Caco-2 (cell line): ENCODE measurements at regions not wholly inside any gene's neighbourhood (a gene's known extent, or its start where the extent isn't known, plus 50 kb on each side); places are given as distances from the start of the nearest gene placed in this dataset.

Source experiments
- BruUV-seq: library from RNA; stranded (reverse); fragments of 400-500 nt; replicated peaks from 2 replicates; lab custom pipeline; 2021; lab: Mats Ljungman, UMichigan
- CTCF ChIA-PET: fragments of 300-600 bp; sonication (Branson Sonifier 250); formaldehyde crosslinking; loops from one replicate; lab custom pipeline; 2022; ENCODE audit warnings: antibody characterized with exemption; lab: Charles Lee
- POLR2A ChIA-PET: fragments of 300-600 bp; sonication (Branson Sonifier 250); formaldehyde crosslinking; loops from one replicate; lab custom pipeline; 2022; ENCODE audit warnings: antibody characterized with exemption; lab: Charles Lee
- DNase-seq, 2 experiments: peaks; one replicate each; pipeline versions ENCODE4 v3.0.0 to v3.0.0-alpha.2; 2020 to 2022
- H3K27me3 ChIP-seq: replicated peaks from 2 replicates; pipeline ENCODE4 v1.6.0; 2011; ENCODE audit warnings: low read length; ENCODE audit not compliant: control insufficient read depth, insufficient read depth
- H3K36me3 ChIP-seq: 2 replicates; pipeline ENCODE4 v1.5.1; 2011; ENCODE audit warnings: low read length; ENCODE audit not compliant: control insufficient read depth, insufficient read depth
- H3K4me1 ChIP-seq: fragments of 250-450 bp; sonication (Bioruptor Pico); 2 replicates; pipeline ENCODE4 v1.5.1; 2020; ENCODE audit warnings: mild to moderate bottlenecking
- H3K4me3 ChIP-seq: 2 replicates; pipeline ENCODE4 v1.5.1; 2011; ENCODE audit warnings: low read depth, mild to moderate bottlenecking, control low read depth, low read length
- H3K9me3 ChIP-seq: fragments of 250-450 bp; sonication (Bioruptor Pico); 2 replicates; pipeline ENCODE4 v1.5.1; 2020; ENCODE audit warnings: mild to moderate bottlenecking, moderate library complexity
- H3K27ac Mint-ChIP-seq: one replicate; pipeline ENCODE4 v1.8.0; 2022; ENCODE audit warnings: mixed read lengths; ENCODE audit not compliant: unreplicated experiment
- H3K27me3 Mint-ChIP-seq: one replicate; pipeline ENCODE4 v1.8.0; 2022; ENCODE audit warnings: mixed read lengths; ENCODE audit not compliant: insufficient read depth, unreplicated experiment
- H3K36me3 Mint-ChIP-seq: one replicate; pipeline ENCODE4 v1.8.0; 2022; ENCODE audit warnings: mild to moderate bottlenecking, mixed read lengths; ENCODE audit not compliant: insufficient read depth, unreplicated experiment
- H3K4me1 Mint-ChIP-seq: one replicate; pipeline ENCODE4 v1.8.0; 2022; ENCODE audit warnings: low read depth, mixed read lengths; ENCODE audit not compliant: unreplicated experiment
- H3K4me3 Mint-ChIP-seq: one replicate; pipeline ENCODE4 v1.8.0; 2022; ENCODE audit warnings: mild to moderate bottlenecking, moderate library complexity, mixed read lengths; ENCODE audit not compliant: unreplicated experiment
- H3K9me3 Mint-ChIP-seq: one replicate; pipeline ENCODE4 v1.8.0; 2022; ENCODE audit warnings: mixed read lengths; ENCODE audit not compliant: unreplicated experiment
- intact Hi-C: fragments of 100-400 bp; cut with micrococcal nuclease; formaldehyde crosslinking; loops from one replicate; pipeline ENCODE4 v1.10.0; 2022; ENCODE audit not compliant: unreplicated experiment
- TF ChIP-seq, protein P1 (sequence below), 2 experiments: fragments of 200-600 bp in 1 of 2; IDR thresholded peaks; 1 replicate in 1 of 2; 2 replicates in 1 of 2; pipeline versions ENCODE4 v1.5.1 to v1.8.0; 2011 to 2022; ENCODE audit warnings: antibody characterized with exemption in 1 of 2, control low read depth in 1 of 2, inconsistent platforms in 1 of 2, low read depth in 1 of 2, low read length in 1 of 2, mild to moderate bottlenecking in 1 of 2, moderate library complexity in 1 of 2; ENCODE audit not compliant: insufficient read depth in 1 of 2, severe bottlenecking in 1 of 2, unreplicated experiment in 1 of 2

DNA sequence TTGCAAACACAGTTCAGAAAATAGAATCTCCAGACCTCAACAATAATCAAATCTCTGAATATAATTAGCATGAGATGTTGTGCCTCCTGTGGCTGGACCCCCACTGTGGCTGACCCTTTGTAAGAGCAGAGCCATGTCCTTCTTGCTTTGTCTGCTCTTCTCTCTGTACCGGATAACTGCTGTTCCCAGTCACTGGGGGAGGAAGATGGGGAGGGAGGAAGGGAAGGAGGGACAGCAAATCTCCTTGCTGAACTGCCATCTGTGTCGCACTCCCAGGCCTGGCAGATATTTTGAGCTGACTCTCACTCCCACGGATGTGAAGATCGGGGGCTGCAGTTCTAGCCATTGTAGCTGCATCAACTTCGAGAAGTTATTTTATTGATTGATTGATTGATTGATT, 319.0 kb upstream of the CXCR4 start:
- H3K27me3 Mint-ChIP-seq = peaks cover 4% of the 10 kb centered on the region
- H3K27ac Mint-ChIP-seq = no peak overlapping the region
- DNase-seq = no peak
- no peaks in the 10 kb centered on the region for H3K9me3 Mint-ChIP-seq
- Histone ChIP-seq H3K4me1 (peaks cover 11% of the 10 kb centered on the region), H3K4me3 (no peak overlapping the region), H3K27me3 (no peaks in the 10 kb centered on the region), H3K36me3 (no peaks in the 10 kb centered on the region), H3K9me3 (no peaks in the 10 kb centered on the region)
- no peaks in the 10 kb centered on the region for H3K36me3 Mint-ChIP-seq
- no TSS peak for BruUV-seq
- ChIA-PET CTCF (no interaction called here), POLR2A (no interaction called here)
- TF ChIP-seq, protein P1, sequence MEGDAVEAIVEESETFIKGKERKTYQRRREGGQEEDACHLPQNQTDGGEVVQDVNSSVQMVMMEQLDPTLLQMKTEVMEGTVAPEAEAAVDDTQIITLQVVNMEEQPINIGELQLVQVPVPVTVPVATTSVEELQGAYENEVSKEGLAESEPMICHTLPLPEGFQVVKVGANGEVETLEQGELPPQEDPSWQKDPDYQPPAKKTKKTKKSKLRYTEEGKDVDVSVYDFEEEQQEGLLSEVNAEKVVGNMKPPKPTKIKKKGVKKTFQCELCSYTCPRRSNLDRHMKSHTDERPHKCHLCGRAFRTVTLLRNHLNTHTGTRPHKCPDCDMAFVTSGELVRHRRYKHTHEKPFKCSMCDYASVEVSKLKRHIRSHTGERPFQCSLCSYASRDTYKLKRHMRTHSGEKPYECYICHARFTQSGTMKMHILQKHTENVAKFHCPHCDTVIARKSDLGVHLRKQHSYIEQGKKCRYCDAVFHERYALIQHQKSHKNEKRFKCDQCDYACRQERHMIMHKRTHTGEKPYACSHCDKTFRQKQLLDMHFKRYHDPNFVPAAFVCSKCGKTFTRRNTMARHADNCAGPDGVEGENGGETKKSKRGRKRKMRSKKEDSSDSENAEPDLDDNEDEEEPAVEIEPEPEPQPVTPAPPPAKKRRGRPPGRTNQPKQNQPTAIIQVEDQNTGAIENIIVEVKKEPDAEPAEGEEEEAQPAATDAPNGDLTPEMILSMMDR (IDR thresholded peaks at IDR 0.05; ENCODE audit: insufficient read depth in 1 of 2, low read depth in 1 of 2, low read length in 1 of 2, severe bottlenecking in 1 of 2, unreplicated experiment in 1 of 2) = no peak
- no peaks in the 10 kb centered on the region for H3K4me1 Mint-ChIP-seq
- no peak overlapping the region for H3K4me3 Mint-ChIP-seq
- intact Hi-C loops = no loop called here

DNA sequence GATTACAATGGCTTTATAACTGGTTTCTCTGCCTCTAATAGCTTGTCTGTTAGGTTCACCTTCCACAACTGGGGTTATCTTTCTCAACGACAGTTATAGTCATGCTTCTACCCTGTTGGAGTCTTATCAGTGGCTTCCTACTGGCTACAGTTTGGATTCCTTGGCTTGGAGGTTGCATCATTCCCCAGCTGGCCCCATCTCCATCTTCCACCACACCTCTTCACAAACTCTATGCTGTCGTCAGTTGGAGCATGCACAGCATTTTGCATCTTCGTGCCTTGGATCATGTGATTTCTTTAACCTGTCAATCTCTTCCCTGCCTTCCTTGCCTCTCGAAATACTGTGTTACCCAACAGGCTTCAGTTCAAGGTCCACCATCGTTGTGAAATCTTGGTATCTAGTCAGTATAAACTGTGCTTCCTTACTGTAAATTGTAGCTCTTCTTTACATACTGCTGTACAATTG, 316.3 kb upstream of the CXCR4 start:
- Histone ChIP-seq H3K36me3 (no peaks in the 10 kb centered on the region), H3K9me3 (no peaks in the 10 kb centered on the region; the same call in none of the 2 replicates), H3K4me3 (no peak overlapping the region), H3K4me1 (peaks cover 11% of the 10 kb centered on the region), H3K27me3 (no peaks in the 10 kb centered on the region)
- no TSS peak for BruUV-seq
- intact Hi-C loops = loop anchor here (1.0 kb wide), 1 partner anchor 11 kb away; no protein-coding TSS in a partner anchor
- CTCF ChIA-PET = no interaction called here
- Mint-ChIP-seq H3K4me3 (no peak overlapping the region), H3K9me3 (peaks cover 16% of the 10 kb centered on the region), H3K4me1 (no peaks in the 10 kb centered on the region), H3K36me3 (no peaks in the 10 kb centered on the region), H3K27me3 (no peaks in the 10 kb centered on the region), H3K27ac (no peak overlapping the region)
- TF ChIP-seq, protein P1 (IDR thresholded peaks at IDR 0.05; ENCODE audit: insufficient read depth in 1 of 2, low read depth in 1 of 2, low read length in 1 of 2, severe bottlenecking in 1 of 2, unreplicated experiment in 1 of 2) = no peak
- POLR2A ChIA-PET = no interaction called here
- peak; percentile 58 to 72 for DNase-seq

DNA sequence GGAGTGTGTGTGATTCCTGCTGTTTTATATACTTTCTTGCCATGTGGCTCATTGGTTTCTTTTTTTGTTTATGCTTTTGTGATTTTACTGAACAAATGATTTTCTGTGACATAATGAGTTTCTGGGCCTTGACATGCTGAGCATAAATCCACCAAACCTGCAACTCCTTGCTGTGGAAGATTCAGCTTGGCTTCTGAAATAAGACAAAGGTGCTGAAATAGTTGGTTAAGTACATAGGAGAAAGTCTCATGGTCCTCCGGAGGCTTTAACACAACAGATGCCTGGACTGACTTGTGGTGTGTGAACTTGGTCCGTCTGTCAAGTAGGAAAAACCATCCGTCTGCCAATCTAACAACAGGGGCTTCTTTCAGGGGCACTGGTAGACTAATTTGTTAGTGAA, 315.3 kb upstream of the CXCR4 start:
- peaks cover 27% of the 10 kb centered on the region for H3K9me3 Mint-ChIP-seq
- Histone ChIP-seq H3K9me3 (no peaks in the 10 kb centered on the region; the same call in none of the 2 replicates), H3K36me3 (no peaks in the 10 kb centered on the region), H3K4me3 (no peak overlapping the region), H3K27me3 (no peaks in the 10 kb centered on the region), H3K4me1 (peaks cover 11% of the 10 kb centered on the region)
- H3K27ac Mint-ChIP-seq = no peak overlapping the region
- no peaks in the 10 kb centered on the region for H3K27me3 Mint-ChIP-seq
- DNase-seq = no peak
- TF ChIP-seq, protein P1 (IDR thresholded peaks at IDR 0.05; ENCODE audit: insufficient read depth in 1 of 2, low read depth in 1 of 2, low read length in 1 of 2, severe bottlenecking in 1 of 2, unreplicated experiment in 1 of 2) = no peak
- intact Hi-C loops = no loop called here
- CTCF ChIA-PET = no interaction called here
- BruUV-seq = no TSS peak
- no peaks in the 10 kb centered on the region for H3K4me1 Mint-ChIP-seq
- no peaks in the 10 kb centered on the region for H3K36me3 Mint-ChIP-seq
- no peak overlapping the region for H3K4me3 Mint-ChIP-seq
- POLR2A ChIA-PET = no interaction called here
